HepG2 (cell line): ENCODE measurements at regions not wholly inside any gene's neighbourhood (a gene's known extent, or its start where the extent isn't known, plus 50 kb on each side); places are given as distances from the start of the nearest gene placed in this dataset.

Experiments used
- ATAC-seq: fragments of 200-7000 bp; cut with Tn5 transposase; 3 replicates; pipeline ENCODE4 v1.9.1; 2020; ENCODE audit warnings: mild to moderate bottlenecking, moderate library complexity
- BruUV-seq: library from RNA; stranded (reverse); fragments of 400-500 nt; replicated peaks from 2 replicates; lab custom pipeline; 2021; lab: Mats Ljungman, UMichigan
- CTCF ChIA-PET: fragments of 300-600 bp; formaldehyde crosslinking; extraction: SDS; loops from one replicate; lab custom pipeline; 2021; ENCODE audit warnings: low total read pairs, inconsistent platforms, low intra/inter-chr PET ratio; lab: Yijun Ruan, JAX
- POLR2A ChIA-PET: fragments of 350-600 bp; sonication (Branson Sonifier 250); formaldehyde crosslinking; loops from one replicate; lab custom pipeline; 2020; ENCODE audit warnings: antibody characterized with exemption, inconsistent platforms; lab: Yijun Ruan, JAX
- DNase-seq: peaks from one replicate; pipeline ENCODE4 v3.0.0-alpha.2; 2015; ENCODE audit warnings: low spot score
- FAIRE-seq: peaks from 3 replicates; lab custom pipeline; 2011; peaks lifted over from hg19 to GRCh38; lab: Jason Lieb, UNC
- H2AFZ ChIP-seq: one replicate; pipeline ENCODE4 v1.6.1; 2011; ENCODE audit warnings: low read length, inconsistent platforms
- H3K27ac ChIP-seq: fragments of 300-600 bp; 3 replicates; pipeline ENCODE4 v1.8.0; 2011; ENCODE audit warnings: mixed run types, mild to moderate bottlenecking, mixed read lengths, low read length, inconsistent platforms; ENCODE audit not compliant: insufficient read depth; ENCODE audit errors: extremely low read length
- H3K27me3 ChIP-seq, 2 experiments: fragments of 200-600 bp in 1 of 2; 2 replicates in 1 of 2; 3 replicates in 1 of 2; pipeline versions ENCODE4 v1.6.0 to v1.8.0; 2011; ENCODE audit warnings: low read length in 2 of 2, mild to moderate bottlenecking in 2 of 2, moderate library complexity in 2 of 2, inconsistent platforms in 1 of 2; ENCODE audit not compliant: insufficient read depth in 2 of 2, control insufficient read depth in 1 of 2
- H3K36me3 ChIP-seq, 2 experiments: fragments of 200-600 bp in 1 of 2; replicated peaks in 1 of 2; 2 replicates in 1 of 2; 3 replicates in 1 of 2; pipeline versions ENCODE4 v1.5.1 to v1.8.0; 2011; ENCODE audit warnings: low read length in 2 of 2, inconsistent platforms in 1 of 2; ENCODE audit not compliant: insufficient read depth in 2 of 2, control insufficient read depth in 1 of 2
- H3K4me1 ChIP-seq: 2 replicates; pipeline ENCODE4 v1.5.1; 2012; ENCODE audit warnings: low read length, inconsistent platforms; ENCODE audit not compliant: insufficient read depth
- H3K4me2 ChIP-seq: 2 replicates; pipeline ENCODE4 v1.6.0; 2011; ENCODE audit warnings: low read depth, low read length, inconsistent platforms
- H3K4me3 ChIP-seq, 3 experiments: fragments of 200-600 bp in 1 of 3; sonication (generic), shearing (Covaris generic) in 1 of 3; replicated peaks in 1 of 3; 2 replicates each; pipeline ENCODE4 v1.5.1; 2011 to 2016; ENCODE audit warnings: low read length in 3 of 3, inconsistent platforms in 2 of 3, low read depth in 2 of 3, mild to moderate bottlenecking in 2 of 3, control low read depth in 1 of 3, mixed read lengths in 1 of 3; ENCODE audit not compliant: insufficient read depth in 1 of 3
- H3K79me2 ChIP-seq: one replicate; pipeline ENCODE4 v1.6.1; 2011; ENCODE audit warnings: low read length, inconsistent platforms; ENCODE audit not compliant: insufficient read depth
- H3K9ac ChIP-seq: 2 replicates; pipeline ENCODE4 v1.6.0; 2011; ENCODE audit warnings: mild to moderate bottlenecking, low read depth, low read length, inconsistent platforms; ENCODE audit not compliant: insufficient read depth
- H3K9me3 ChIP-seq: 2 replicates; pipeline ENCODE4 v1.5.1; 2012; ENCODE audit warnings: mild to moderate bottlenecking, low read length
- H4K20me1 ChIP-seq: 2 replicates; pipeline ENCODE4 v1.6.0; 2011; ENCODE audit warnings: inconsistent platforms, mild to moderate bottlenecking, low read length, moderate library complexity; ENCODE audit not compliant: insufficient read depth
- CEBPG ChIP-seq: IDR thresholded peaks from 2 replicates; pipeline ENCODE4 v1.6.1; 2016
- NKX3-1 ChIP-seq: sonication (generic); formaldehyde crosslinking; IDR thresholded peaks from 2 replicates; pipeline ENCODE4 v1.5.0; 2020; ENCODE audit warnings: missing genetic modification reagents
- ZNF430 ChIP-seq: sonication (generic); formaldehyde crosslinking; IDR thresholded peaks from 2 replicates; pipeline ENCODE4 v1.9.0; 2021; ENCODE audit warnings: mild to moderate bottlenecking, missing genetic modification reagents
- ZNF670 ChIP-seq: sonication (generic); formaldehyde crosslinking; IDR thresholded peaks from 2 replicates; pipeline ENCODE4 v1.8.0; 2022; ENCODE audit warnings: mild to moderate bottlenecking, missing genetic modification reagents, borderline replicate concordance
- WGBS: methylation state at CpG from one replicate; pipeline ENCODE4 v1.1.6; 2017; ENCODE audit warnings: low lambda C conversion rate; 5-methylcytosine and 5-hydroxymethylcytosine counted together
- in situ Hi-C: cut with HindIII; loops from 2 replicates; pipeline ENCODE4 v1.10.0; 2017; ENCODE audit warnings: low pct_unique_long_range_greater_than_20kb; ENCODE audit not compliant: extremely low pct_ligation_motif_present
- intact Hi-C: fragments of 100-400 bp; cut with micrococcal nuclease; formaldehyde crosslinking; loops from one replicate; pipeline ENCODE4 v1.10.0; 2022; ENCODE audit not compliant: unreplicated experiment

DNA sequence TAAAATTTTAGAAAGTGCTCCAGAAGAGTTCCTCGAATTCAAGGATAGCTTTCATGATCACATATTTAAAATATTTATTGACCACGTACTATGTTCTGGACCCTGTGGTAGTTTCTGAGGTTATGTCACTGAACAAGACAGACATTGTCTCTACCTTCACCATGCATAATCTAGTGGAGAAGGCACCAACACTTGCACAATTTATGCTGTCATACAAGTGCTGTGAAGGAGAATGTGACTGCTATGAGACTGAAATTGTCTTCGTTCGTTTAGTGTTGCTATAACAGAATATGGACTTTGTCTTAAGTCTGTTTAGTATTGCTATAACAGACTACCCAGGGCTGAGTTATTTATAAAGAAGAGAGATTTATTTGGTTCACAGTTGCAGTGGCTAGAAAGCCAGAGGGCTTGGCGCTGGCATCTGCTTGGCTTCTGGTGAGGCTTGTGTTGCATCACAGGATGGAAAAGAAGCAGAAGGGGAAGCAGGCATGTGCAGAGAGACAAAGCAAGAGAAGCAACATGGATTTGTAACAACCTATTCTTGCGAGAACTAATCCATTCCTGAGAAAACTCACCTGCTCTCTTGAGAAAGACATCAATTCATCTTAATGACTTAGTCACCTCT is 50.0 kb upstream of the RFX8 start:
- no peaks in the 10 kb centered on the region for H3K79me2 ChIP-seq
- POLR2A ChIA-PET: no interaction called here
- no peak overlapping the region for H3K4me2 ChIP-seq
- H3K27me3 ChIP-seq: peaks cover 0 to 23% of the 10 kb centered on the region in 2 experiments; a peak in 1 of 5 replicates
- H3K36me3 ChIP-seq: no peaks in the 10 kb centered on the region
- WGBS: 48% methylated on average over 6 of the region's 6 CpGs
- intact Hi-C loops (loop anchor here (1.0 kb wide), 1 partner anchor 114 kb away; no protein-coding TSS in a partner anchor), in situ Hi-C loops (no loop called here)
- no peak overlapping the region for H3K9ac ChIP-seq
- no peak overlapping the region for H2AFZ ChIP-seq
- H3K27ac ChIP-seq: no peak overlapping the region
- FAIRE-seq: no peak
- TF ChIP-seq NKX3-1: no peak
- no peak for TF ChIP-seq ZNF670 (CRISPR knock-in tag)
- no peak for TF ChIP-seq ZNF430 (CRISPR knock-in tag)
- peak; percentile 18; the same call in 1 of the 2 replicates for TF ChIP-seq CEBPG (CRISPR knock-in tag)
- no peaks in the 10 kb centered on the region for H3K9me3 ChIP-seq
- H4K20me1 ChIP-seq: no peaks in the 10 kb centered on the region
- no TSS peak for BruUV-seq
- peak; percentile 16 for DNase-seq
- peaks cover 24% of the 10 kb centered on the region for H3K4me1 ChIP-seq
- CTCF ChIA-PET: no interaction called here
- no peak overlapping the region for H3K4me3 ChIP-seq
- ATAC-seq: no peak
